Muscle of leg (tissue), 3 donors: ENCODE measurements at regions not wholly inside any gene's neighbourhood (a gene's known extent, or its start where the extent isn't known, plus 50 kb on each side); places are given as distances from the start of the nearest gene placed in this dataset.
"Not testable (repeated sequence)": the region's sequence is repeated elsewhere in the genome, so short reads cannot be mapped to it uniquely, and the experiment has no call there.

Experiments
- DNase-seq: peaks from one replicate; pipeline ENCODE4 v3.0.0; 2013
- H3K27ac ChIP-seq: one replicate; pipeline ENCODE4 v1.5.1; 2013; ENCODE audit warnings: mild to moderate bottlenecking, low read length, control low read depth
- H3K27me3 ChIP-seq: one replicate; pipeline ENCODE4 v1.6.1; 2013; ENCODE audit warnings: low read length; ENCODE audit not compliant: control insufficient read depth, insufficient read depth
- H3K36me3 ChIP-seq: one replicate; pipeline ENCODE4 v1.6.1; 2013; ENCODE audit warnings: low read length; ENCODE audit not compliant: control insufficient read depth, insufficient read depth
- H3K4me1 ChIP-seq: one replicate; pipeline ENCODE4 v1.6.1; 2013; ENCODE audit warnings: low read length; ENCODE audit not compliant: control insufficient read depth, insufficient read depth
- H3K4me3 ChIP-seq: one replicate; pipeline ENCODE4 v1.5.1; 2013; ENCODE audit warnings: low read length, control low read depth
- H3K9me3 ChIP-seq: replicated peaks from 2 replicates; pipeline ENCODE4 v1.6.1; 2013; ENCODE audit warnings: low read depth, low read length; ENCODE audit not compliant: control insufficient read depth
- WGBS: methylation state at CpG from one replicate; pipeline ENCODE4 v1.1.5; 2013; ENCODE audit warnings: missing lambda C conversion rate; ENCODE audit not compliant: insufficient coverage; 5-methylcytosine and 5-hydroxymethylcytosine counted together

GRCh38 chr6:8820313-8820712 lies 385.0 kb upstream of the SLC35B3 start:
- Histone ChIP-seq H3K36me3 (no peaks in the 10 kb centered on the region), H3K9me3 (no peaks in the 10 kb centered on the region), H3K27ac (no peak overlapping the region), H3K4me3 (no peak overlapping the region), H3K4me1 (no peaks in the 10 kb centered on the region), H3K27me3 (no peaks in the 10 kb centered on the region)
- DNase-seq = no peak

DNA sequence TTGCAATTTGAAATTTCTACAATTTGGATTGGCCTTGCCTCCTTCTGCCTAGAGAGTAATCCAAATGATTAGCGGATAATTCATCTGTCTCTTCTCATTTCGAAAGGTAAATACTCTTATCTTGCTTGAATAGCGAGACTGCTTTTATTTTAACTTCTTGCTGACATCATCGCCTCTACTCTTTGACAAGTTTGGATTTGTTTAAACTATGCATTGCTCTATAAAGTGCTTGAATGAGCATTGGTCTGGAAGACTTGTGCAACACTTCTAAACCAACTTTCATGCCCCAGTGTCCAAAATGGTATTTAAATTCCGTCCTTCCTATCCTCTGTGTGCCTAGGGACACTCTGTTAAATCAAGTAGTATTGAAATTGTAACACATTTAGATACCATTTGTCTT lies 384.1 kb upstream of the SLC35B3 start:
- Histone ChIP-seq H3K27me3 (no peaks in the 10 kb centered on the region), H3K4me3 (no peak overlapping the region), H3K27ac (no peak overlapping the region), H3K4me1 (no peaks in the 10 kb centered on the region), H3K36me3 (no peaks in the 10 kb centered on the region), H3K9me3 (no peaks in the 10 kb centered on the region)
- no peak for DNase-seq
- WGBS = no CpG with 5 or more reads among the region's 5 CpGs

DNA sequence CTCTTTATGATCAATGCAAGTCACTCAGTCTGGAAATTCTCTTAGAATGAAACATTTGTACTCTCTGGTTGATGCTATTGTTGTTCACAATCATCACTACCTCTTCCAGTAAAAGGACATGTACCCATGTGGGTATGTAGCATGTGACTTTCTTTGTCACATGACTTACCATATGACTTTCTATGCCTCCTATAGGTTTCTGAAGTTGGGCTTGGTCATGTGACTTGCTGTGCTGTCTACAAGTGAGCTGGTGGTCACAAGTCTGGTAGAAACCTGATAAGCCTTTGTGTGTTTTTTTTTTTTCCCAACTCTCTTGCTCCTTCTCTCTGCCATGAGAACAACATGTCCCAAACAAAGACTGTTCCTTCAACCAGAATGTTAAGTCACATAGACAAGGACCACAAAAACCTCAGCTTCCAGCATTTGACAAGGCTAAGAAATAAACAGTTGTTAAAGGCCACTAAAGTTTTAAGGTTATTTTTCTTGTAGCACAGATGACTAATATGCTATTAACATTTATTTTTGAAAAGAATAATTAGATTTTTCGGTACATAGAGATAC lies 379.2 kb upstream of the SLC35B3 start:
- H3K27ac ChIP-seq = no peak overlapping the region
- H3K9me3 ChIP-seq = no peaks in the 10 kb centered on the region
- H3K4me1 ChIP-seq = no peaks in the 10 kb centered on the region
- no peaks in the 10 kb centered on the region for H3K27me3 ChIP-seq
- no peak overlapping the region for H3K4me3 ChIP-seq
- WGBS = no CpG with 5 or more reads among the region's 1 CpG
- no peaks in the 10 kb centered on the region for H3K36me3 ChIP-seq
- DNase-seq = no peak

DNA sequence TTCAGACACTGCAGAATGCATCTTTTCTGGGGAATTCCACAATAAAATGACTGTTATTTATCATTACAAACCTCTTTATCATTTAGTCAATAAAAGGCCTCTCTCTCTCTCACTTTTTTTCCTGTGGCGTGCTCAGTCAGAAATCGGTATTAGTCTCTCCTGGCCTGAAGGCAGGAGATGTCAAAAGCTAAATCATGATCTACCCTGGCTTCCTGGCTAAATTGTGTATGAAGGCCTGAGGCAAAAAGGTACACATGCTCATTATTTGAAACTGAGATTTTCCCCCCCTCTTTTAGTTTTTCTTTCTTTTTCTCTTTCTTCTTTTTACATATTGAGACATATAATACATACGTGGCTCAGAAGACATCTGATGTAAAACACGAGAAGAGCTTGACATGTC lies 375.0 kb upstream of the SLC35B3 start:
- WGBS = no CpG with 5 or more reads among the region's 4 CpGs
- Histone ChIP-seq H3K4me3 (no peak overlapping the region), H3K27ac (no peak overlapping the region), H3K27me3 (no peaks in the 10 kb centered on the region), H3K9me3 (no peaks in the 10 kb centered on the region), H3K4me1 (no peaks in the 10 kb centered on the region), H3K36me3 (no peaks in the 10 kb centered on the region)
- DNase-seq = no peak

GRCh38 chr6:8809662-8810061 lies 374.3 kb upstream of the SLC35B3 start:
- Histone ChIP-seq H3K4me1 (no peaks in the 10 kb centered on the region), H3K27me3 (no peaks in the 10 kb centered on the region), H3K9me3 (no peaks in the 10 kb centered on the region), H3K4me3 (no peak overlapping the region), H3K27ac (no peak overlapping the region), H3K36me3 (no peaks in the 10 kb centered on the region)
- WGBS = 69% methylated on average over 3 of the region's 4 CpGs
- DNase-seq = no peak

DNA sequence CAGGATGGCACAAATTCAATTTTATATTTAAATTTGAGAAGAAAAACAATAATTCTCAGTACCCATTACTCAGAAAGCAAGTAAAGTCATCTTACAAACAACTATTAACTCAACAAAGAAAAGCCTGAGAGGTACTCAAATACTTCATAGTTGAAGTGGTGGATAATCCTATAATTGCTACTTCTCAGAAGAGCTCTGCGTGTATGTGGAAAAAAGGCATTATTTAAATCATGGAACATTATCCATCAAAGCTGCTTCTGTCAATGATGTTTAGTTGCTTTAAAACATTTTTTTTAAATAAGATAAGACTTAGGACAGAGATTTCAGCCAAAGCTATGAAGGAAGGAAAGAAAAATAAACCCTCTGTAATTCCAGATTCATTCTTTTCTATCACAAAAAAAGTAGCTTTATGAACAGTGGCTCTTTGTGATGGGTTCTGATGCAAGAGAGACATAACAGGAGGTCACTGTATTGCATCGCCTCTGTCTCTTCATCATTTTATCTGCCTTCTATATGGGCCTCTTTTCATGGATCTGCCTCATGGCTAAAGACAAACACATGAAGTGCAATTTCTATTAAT lies 367.9 kb upstream of the SLC35B3 start:
- H3K4me3 ChIP-seq = no peak overlapping the region
- H3K27ac ChIP-seq = no peak overlapping the region
- no peaks in the 10 kb centered on the region for H3K36me3 ChIP-seq
- DNase-seq = no peak
- H3K9me3 ChIP-seq = no peaks in the 10 kb centered on the region
- no CpG with 5 or more reads among the region's 2 CpGs for WGBS
- H3K4me1 ChIP-seq = no peaks in the 10 kb centered on the region
- no peaks in the 10 kb centered on the region for H3K27me3 ChIP-seq

DNA sequence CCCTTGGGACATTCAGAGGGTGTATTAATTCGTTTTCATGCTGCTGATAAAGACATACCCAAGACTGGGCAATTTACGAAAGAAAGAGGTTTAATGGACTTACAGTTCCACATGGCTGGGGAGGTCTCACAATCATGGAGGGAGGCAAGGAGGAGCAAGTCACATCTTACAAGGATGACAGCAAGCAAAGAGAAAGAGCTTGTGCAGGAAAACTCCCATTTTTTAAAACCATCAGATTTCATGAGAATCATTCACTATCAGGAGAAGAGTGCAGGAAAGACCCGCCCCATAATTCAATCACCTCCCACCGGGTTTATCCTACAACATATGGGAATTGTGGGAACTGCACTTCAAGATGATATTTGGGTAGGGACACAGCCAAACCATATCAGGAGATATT lies 367.1 kb upstream of the SLC35B3 start:
- WGBS = 70% methylated on average over 2 of the region's 4 CpGs

DNA sequence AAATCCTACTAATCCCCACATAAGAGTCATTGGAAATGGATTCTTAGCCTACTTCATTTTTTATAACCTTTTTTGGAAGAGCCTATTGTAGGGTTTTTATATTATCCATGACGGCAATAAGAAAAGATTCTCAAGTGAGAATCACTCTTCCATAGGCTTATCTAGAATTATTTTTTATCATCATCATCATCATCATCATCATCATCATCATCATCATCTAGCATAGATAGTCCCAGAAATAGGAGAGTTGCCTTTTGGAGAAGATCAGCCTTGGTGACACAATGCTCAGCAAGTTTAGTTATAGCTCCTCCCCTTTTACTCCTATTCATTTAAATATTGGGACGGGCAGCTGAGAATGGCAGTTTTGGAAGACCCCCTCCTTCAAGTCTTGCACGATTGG lies 359.1 kb upstream of the SLC35B3 start:
- WGBS = 100% methylated on average over 1 of the region's 3 CpGs
- no peak for DNase-seq
- Histone ChIP-seq H3K36me3 (no peaks in the 10 kb centered on the region), H3K9me3 (no peaks in the 10 kb centered on the region), H3K4me1 (no peaks in the 10 kb centered on the region), H3K27me3 (no peaks in the 10 kb centered on the region), H3K4me3 (no peak overlapping the region), H3K27ac (no peak overlapping the region)

More for the DNA sequence above, 367.1 kb upstream of the SLC35B3 start:
- not testable (repeated sequence) for H3K4me3 ChIP-seq, DNase-seq, H3K27ac ChIP-seq, H3K27me3 ChIP-seq, H3K36me3 ChIP-seq, H3K9me3 ChIP-seq, H3K4me1 ChIP-seq

DNA sequence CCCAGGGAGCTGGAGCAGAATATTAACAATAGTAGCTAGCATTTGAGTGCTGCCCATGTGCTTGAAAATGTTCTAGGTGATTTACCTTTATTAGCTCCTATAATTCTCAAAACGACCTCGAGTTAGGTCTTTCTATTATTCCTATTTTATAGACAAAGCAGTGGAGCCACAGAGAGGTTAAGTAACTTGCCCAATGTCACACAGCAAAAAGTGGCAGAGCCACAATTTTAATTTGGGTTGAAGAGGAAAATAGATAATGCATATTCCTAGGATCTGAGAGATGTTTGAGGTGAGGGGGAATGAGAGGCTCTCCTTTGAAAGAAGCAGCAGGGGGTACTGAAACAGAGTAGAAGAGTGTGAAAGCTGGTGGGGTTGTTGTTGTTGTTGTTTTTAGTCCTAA lies 354.5 kb upstream of the SLC35B3 start:
- DNase-seq = no peak
- Histone ChIP-seq H3K9me3 (no peaks in the 10 kb centered on the region), H3K4me1 (no peaks in the 10 kb centered on the region), H3K36me3 (no peaks in the 10 kb centered on the region), H3K4me3 (no peak overlapping the region), H3K27me3 (no peaks in the 10 kb centered on the region), H3K27ac (no peak overlapping the region)
- no CpG with 5 or more reads among the region's 2 CpGs for WGBS

DNA sequence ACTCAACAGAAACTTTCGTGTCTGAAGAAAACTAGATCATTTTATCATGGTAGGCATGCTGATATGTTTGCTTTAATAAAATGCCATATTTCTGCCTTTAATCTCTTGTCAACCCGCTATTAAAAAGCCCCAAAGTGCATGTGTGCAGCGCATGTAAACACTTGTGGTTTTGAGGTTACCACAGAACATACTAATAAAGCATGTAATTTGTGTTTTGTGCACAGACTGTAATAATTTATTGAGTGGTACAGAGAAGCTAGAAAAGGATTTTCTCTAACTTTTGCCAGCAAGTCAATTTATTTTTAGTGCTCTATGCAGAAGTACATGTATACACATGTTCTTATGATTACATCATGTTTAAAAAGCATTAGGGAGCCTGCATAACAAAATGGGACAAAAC lies 349.9 kb upstream of the SLC35B3 start:
- Histone ChIP-seq H3K27ac (no peak overlapping the region), H3K36me3 (no peaks in the 10 kb centered on the region), H3K4me1 (no peaks in the 10 kb centered on the region), H3K27me3 (no peaks in the 10 kb centered on the region), H3K9me3 (no peaks in the 10 kb centered on the region), H3K4me3 (no peak overlapping the region)
- no CpG with 5 or more reads among the region's 3 CpGs for WGBS
- no peak for DNase-seq

DNA sequence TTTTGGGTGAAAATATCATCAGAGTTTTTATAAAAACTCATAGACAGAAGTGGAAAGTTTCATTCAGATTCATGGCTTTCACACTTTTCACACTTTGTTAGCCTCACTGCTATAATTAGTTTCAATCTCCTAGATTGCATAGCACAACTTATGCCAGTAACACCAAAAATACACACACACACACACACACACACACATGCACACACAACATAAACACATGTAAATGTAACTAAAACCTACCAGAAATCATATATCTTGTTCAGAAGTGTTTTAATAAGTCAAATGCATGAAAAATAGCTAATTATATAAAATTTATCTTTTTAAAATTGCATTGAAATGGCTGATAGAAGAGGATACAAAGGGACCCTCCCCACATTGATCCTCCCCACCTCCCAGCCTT lies 347.8 kb upstream of the SLC35B3 start:
- no peaks in the 10 kb centered on the region for H3K4me1 ChIP-seq

More for the DNA sequence above, 347.8 kb upstream of the SLC35B3 start:
- Histone ChIP-seq H3K27ac (no peak overlapping the region), H3K4me3 (no peak overlapping the region), H3K9me3 (no peaks in the 10 kb centered on the region), H3K27me3 (no peaks in the 10 kb centered on the region), H3K36me3 (no peaks in the 10 kb centered on the region)
- DNase-seq = no peak
